ENCODE measurements at regions not wholly inside any gene's neighbourhood (a gene's known extent, or its start where the extent isn't known, plus 50 kb on each side); places are given as distances from the start of the nearest gene placed in this dataset.
A peak's percentile ranks its signal among the peaks of the same experiment; 100 is the strongest.

DNA sequence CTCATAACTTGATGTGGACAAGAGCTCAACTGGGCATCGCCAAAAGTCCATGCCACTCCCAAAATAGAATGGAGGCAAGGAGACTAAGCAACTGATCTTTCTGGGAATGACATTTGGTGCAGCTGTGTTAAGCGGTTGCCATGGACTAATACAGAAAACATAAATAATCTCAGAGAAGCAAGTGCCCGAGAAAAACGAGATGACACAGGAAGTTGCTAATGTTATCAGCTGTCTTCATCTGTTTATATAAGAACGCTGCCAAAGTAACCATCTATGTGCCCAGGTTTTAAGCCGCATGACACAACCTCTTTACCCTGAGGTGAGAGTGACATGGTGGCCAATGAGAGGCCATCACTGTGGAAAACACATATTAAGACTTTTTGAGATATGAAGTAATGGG lies 54.9 kb upstream of the SACS start:
- DNase-seq (ENCODE audit: extremely low read depth in 1 of 11, low read depth in 9 of 11, low spot score in 4 of 11) = no peak

DNA sequence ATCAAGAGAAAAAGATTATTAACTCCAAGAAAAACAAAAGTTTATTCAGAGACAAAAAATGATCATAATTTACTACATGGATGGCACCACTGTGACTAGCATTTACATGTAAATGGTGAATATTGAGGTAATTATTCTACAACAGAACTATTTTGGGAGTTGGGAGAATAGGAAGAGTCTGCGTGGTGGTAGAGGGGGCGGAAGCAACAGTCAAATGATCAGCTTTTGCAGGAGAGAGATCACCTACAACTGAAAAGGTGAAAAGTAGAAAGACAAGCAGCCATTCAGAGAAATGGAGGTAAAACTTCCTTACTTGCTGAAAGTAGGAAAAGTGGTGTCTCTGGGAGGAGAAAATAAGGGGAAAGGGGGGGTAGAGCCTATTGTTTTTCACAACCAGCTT lies 62.8 kb upstream of the SACS start:
- DNase-seq (ENCODE audit: extremely low read depth in 1 of 11, low read depth in 9 of 11, low spot score in 4 of 11) = no peak

DNA sequence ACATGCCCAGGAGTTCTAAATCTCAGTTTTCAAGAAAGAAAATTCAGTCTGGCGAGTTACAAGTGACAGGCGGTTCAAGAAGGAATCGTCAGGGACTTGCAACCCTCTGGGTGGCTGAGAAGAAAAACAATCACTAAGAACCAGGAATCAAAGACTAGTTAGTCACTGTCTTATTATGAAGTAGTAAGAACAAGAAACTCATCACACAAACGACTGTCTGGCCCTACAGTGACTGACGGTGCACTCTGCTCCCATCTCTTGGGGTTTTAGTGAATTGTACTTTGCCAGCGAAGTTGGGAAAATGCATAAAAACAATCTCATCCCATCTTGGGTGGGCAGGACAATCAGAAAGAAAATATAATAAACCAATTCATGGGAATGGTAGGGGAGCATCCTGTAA lies 63.7 kb upstream of the SACS start:
- DNase-seq (ENCODE audit: extremely low read depth in 1 of 11, low read depth in 9 of 11, low spot score in 4 of 11) = no peak

DNA sequence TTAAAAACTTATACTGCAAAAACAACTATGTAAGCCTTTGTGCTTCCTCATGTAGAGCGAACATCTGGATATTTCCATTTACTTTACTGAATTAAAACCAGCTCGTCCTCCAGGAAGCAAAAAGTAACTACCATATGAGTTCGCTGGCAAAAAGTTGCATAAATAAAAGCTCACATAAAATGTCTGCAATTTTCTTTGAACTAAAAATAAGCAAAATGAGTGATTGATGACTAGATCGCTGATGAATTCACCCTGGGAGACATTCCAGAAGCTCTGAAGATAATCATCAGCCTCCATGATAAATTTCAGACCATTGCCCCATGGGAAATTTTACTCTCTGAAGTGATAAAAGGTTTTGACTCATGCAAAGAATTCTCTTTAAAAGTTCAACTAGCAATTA lies 67.3 kb upstream of the SACS start:
- peak in 1 of 11 donors; percentile 17 for DNase-seq (ENCODE audit: extremely low read depth in 1 of 11, low read depth in 9 of 11, low spot score in 4 of 11)

DNA sequence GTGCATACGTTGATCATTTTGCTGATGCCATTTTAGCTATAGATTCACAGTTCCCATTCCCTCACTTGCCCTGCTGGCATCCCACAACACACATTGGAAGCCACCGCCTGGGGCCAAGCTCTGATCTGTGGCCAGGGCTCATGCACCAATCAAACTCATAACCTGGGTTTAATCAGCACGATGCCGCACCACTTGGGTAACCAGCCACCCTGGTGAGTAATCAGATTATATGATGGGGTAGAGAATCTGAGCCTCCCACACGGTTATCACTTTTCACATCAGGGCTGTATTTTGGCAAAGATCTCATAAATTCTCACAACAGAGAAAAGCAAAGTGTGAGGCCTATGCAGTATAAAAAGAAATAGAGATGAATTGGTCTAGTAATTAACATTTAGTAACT lies 66.0 kb upstream of the TNFRSF19 start:
- no peak for DNase-seq (ENCODE audit: extremely low read depth in 1 of 11, low read depth in 9 of 11, low spot score in 4 of 11)

DNA sequence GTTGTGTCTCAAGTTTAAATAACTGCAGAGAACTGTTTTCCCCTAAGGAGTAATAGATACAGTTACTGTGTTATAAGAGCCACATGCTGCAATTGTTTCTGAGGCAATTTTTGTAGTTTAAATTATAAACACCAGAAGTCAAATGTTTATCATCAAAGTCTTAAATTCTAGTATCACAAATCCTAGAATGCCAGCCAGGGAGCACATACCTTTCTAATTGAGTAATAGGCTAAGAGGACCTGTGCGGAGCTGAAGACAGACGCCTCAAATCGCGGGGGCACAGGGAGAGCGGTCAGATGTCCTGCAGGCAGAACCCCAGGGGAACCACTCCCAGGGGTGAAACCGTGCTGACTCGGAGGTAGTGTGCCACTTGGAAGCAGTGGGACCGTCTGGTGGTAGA lies 65.2 kb upstream of the TNFRSF19 start:
- no peak for DNase-seq (ENCODE audit: extremely low read depth in 1 of 11, low read depth in 9 of 11, low spot score in 4 of 11)

DNA sequence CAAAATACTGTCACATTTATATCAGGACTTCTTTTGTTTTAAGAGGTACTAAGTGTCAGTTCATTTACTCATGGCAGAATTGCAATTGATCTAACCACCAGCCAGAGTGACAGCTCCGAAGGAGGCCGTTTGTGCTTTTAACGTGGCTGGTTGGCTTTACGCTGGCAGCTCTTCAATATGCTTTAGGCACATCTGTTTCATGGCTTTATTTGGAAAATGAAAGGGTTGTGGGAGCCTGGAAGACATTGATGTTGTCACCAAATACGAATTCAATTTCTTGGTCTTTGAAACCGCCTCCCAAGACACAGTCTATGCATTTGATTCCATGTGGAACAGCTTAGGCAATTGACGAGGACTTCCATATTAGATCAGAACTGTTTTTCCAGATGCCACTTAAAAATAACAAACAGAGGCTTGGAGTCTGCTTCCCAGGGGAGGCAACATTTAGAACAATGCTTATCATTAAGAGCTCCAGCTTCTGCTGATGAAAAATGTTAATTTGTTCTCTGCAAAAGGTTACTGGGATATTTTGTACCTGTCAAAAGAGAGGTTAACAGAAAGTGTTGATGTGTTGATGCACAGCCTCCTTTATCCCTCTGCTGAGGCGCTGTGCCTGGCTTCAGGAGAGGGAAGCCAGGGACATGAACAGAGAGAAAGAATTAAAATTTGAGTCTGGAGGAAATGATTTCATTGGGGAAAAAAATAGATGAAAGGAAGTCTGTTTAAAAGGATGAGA lies 64.0 kb upstream of the TNFRSF19 start:
- no peak for DNase-seq (ENCODE audit: extremely low read depth in 1 of 11, low read depth in 9 of 11, low spot score in 4 of 11)

DNA sequence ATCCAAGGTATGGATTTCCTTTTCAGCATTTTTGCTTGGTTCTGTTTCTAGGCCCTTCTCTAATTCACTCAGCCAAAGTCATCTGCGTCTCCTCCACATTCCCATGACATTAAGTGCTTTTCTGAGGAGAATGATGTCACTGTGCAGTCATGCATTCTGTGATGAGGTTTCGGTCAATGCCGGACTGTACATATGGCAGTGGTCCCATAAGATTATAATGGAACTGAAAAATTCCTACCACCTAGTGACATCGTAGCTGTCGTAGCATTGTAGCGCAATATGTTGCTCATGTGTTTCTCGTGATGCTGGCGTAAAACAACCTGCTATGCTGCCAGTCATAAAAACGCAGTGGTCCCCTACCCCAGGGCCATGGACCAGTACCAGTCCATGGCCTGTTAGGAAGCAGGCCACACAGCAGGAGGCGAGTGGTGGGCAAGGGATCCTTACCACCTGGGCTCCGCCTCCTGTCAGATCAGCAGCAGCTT lies 63.4 kb upstream of the TNFRSF19 start:
- peak in 10 of 11 donors; percentile 28 to 75 (median 62) for DNase-seq (ENCODE audit: extremely low read depth in 1 of 11, low read depth in 9 of 11, low spot score in 4 of 11)

DNA sequence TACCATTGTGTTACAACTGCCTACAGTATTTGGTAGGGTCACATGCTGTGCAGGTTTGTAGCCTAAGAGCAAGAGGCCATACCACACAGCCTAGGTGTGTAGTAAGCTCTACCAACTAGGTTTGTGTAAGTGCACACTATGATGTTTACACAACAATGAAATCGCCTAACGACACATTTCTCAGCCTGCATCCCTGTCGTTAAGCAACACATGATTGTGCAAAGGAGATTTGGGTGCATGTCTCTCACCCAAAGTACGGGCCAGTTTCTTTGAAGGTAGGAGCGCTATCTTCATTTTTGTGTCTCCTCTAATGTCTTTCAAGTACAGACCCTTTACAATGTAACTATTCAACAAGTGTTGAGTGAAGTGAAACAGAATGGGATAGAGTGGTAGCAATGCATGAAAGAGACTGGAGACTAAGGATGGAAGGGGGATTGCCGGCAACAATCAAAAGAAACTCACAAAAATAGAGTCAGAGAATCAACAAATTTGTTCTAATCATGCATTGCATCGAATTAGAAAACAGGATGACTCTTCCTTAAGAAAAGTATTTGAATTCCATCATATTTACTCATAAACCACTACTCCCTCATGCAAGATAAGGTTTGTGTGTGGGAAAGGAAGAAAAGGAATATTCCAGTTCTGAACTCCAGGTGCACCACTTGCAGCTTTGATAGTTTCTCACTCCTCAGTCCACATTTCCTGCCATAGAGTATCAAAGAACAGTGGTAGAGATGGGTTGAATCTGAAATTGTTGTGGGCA lies 60.2 kb upstream of the TNFRSF19 start:
- no peak for DNase-seq (ENCODE audit: extremely low read depth in 1 of 11, low read depth in 9 of 11, low spot score in 4 of 11)

DNA sequence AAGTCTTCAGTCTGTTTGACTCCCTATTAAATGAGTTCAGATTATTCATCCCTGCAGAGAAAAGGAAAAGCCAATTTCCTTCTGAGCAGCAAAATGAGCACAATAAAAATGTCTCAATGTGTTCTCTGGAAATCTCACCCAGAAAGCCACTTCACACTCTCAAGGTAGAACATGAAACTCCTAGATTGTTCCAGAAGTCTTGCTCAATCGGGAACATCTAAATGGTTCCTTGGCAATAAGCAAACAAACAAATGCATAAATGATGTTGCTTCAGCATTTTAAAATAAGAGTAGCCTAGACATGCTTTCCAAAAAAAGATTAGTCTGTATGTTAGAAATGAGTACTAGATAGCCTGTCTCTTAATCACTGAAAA lies 59.7 kb upstream of the TNFRSF19 start:
- DNase-seq (ENCODE audit: extremely low read depth in 1 of 11, low read depth in 9 of 11, low spot score in 4 of 11) = no peak

DNA sequence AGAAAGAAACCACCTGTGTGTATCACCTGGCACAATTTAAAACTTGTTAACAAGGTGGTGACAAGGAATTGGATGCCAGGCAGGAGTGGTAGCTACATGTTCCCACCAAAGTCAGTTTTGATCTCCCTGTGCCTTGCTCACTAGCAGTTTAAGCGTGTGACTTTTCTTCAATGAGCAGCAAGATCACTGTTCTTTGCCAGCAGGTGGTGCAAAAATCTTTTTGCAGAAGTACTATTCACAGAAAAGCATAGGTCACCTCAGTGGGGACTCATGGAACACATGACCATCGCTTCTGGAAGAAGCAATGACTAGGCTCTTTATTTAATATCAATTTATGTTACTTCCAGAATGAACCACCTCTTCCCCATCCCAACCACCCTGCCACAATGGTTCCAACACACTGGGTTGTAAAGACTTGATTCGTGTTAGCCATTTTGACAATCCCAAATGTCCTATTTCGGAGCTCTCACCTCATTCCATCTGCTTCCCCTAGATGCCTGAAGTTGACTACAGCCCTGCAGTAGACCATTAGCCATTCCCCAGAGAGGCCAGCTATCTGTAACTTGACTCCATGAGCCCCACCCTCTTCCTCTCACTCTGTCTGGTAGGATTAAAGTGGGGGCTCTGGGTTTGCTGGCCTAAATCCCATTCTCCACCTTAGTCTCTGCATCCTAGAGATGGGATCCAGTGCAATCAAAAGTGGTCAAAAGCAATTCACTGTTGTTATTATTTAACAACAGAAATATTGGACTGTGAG lies 59.1 kb upstream of the TNFRSF19 start:
- peak in 1 of 11 donors; percentile 25 for DNase-seq (ENCODE audit: extremely low read depth in 1 of 11, low read depth in 9 of 11, low spot score in 4 of 11)

DNA sequence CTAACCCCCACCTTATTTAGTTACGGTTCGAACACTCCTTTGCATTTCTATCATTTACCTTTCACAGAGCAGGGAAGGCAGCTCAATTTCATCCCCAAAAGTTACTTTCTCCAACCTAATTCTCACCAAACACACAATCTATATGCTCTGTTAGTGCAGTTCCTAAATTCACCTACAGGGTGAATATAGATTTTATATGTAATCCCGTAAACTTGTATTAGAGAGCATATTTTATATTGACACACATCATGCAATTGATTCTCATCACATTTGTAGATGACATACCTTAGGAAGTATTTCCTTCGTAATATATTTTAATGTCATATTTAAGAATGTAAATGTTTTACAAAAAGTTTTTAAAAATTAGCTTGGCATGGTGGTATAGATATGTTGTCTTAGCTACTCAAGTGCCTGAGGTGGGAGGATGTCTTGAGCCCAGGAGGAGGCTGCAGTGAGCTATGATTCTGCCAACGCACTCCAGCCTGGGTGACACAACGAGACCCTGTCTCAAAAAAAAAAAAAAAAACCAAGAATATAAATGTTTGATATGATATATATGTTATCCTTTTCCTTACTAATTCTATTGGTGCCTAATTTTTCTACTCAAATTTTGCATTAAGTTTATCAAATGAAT lies 57.3 kb upstream of the TNFRSF19 start:
- no peak for DNase-seq (ENCODE audit: extremely low read depth in 1 of 11, low read depth in 9 of 11, low spot score in 4 of 11)

DNA sequence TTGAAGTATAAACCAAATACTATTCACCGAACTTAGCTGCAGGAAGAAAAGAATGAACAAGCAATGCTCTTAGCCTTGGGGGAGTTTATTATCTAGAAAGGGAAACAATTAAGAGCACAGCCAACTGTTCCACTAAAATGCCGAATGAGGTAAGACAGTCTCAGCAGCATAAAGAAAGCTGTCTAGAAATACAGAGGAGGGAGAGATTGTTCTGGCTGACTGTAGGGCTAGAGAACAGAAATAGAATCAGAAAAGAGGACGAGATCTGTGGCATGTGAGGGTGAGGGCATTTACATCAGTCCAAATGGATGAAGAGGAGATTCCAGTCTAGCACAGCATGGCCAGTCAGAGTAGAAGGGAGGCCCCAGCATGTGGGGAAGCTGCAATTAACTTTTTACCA lies 56.8 kb upstream of the TNFRSF19 start:
- no peak for DNase-seq (ENCODE audit: extremely low read depth in 1 of 11, low read depth in 9 of 11, low spot score in 4 of 11)

DNA sequence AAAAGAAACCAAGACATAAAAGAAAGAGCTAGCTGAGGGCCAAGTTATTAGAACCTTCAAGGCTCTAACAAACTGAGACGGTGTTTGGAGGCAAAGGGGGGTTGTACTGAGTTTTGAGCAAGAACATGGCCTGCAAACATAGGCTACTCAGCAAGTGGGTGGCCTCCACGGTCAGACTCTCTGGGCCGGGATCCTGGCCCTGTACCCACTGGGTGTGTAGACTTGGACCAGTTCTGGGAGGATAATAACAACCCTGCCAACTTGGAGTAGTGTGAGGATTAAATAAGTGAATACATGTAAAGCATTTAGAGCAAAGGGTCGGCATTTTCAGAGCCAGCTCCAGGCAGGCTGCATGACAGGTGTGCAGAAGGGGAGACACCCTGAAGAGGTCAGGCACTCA lies 56.1 kb upstream of the TNFRSF19 start:
- DNase-seq (ENCODE audit: extremely low read depth in 1 of 11, low read depth in 9 of 11, low spot score in 4 of 11) = no peak

DNA sequence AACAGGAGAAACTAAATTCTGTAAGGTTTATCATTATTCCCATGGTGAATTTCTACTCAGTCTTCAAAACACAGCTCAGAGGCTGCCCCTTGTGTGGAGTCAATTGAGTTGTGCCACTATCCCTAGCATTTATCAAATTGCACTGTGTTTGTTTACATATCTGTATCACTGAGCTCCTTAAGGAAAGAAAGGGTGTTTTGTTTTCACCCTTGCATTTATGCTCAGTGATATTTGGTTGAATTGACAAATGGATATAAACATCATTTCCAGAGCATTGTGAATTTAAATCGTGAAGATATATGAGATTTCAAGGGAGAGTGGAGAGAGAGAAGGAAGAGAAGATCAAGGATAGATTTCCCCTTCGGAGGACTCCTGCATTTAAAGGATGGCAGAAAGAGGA lies 55.1 kb upstream of the TNFRSF19 start:
- no peak for DNase-seq (ENCODE audit: extremely low read depth in 1 of 11, low read depth in 9 of 11, low spot score in 4 of 11)

DNA sequence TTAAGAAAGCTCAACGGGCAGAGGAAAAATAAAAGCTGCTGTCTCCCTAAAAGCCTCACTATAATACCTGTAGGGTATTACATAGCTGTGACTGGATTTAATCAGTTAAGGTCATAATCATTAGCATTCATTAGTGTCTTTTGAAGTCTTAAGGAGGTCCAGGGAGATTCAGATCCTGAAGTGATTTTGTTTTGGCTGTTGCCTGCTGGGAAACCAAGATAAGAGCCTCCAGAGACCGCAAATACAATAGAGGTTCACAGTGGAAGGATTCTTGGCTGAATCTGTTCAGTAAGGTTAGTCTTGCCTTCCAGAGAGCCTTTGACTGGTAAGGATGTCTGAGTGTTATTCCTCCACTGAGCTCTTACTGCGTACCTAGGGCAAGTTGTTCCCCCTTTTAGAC lies 54.0 kb upstream of the TNFRSF19 start:
- DNase-seq (ENCODE audit: extremely low read depth in 1 of 11, low read depth in 9 of 11, low spot score in 4 of 11) = no peak

DNA sequence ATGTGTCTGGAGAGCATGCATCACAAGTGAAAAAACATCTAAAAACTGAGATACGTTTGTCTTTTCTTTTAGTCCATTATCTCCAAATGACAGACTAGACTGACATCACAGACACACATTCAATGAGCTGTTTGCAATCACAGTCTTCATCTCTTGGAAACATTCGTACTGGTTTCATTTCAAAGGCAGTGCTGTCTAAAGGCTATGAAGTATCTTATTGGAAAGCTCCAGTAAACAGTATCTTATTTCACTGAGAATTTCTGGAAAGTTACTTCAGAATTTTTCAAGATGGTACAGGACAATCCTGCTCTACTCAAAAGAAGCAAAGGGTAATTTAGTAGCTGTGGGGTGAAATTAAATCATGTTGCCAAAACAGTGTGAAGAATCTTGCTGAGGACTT lies 53.5 kb upstream of the TNFRSF19 start:
- DNase-seq (ENCODE audit: extremely low read depth in 1 of 11, low read depth in 9 of 11, low spot score in 4 of 11) = no peak

DNA sequence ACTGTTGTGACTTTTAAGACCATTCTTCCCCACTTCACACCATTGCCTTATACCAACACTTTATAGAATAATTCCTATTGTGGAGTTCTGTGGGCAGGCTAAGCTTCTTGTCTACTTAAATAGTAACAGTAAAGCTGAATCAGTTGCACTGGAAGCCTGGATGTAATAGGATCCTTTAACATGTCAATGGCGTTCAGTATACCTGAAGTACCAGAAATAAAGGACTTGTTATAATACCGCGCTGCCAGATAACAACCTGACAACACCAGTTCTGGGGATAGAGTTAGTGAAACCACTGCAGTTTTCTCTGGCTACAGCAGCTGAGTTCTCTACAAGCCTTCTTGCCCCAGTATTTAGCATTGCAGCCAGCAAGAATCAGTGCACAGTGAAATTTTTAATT lies 52.0 kb upstream of the TNFRSF19 start:
- no peak for DNase-seq (ENCODE audit: extremely low read depth in 1 of 11, low read depth in 9 of 11, low spot score in 4 of 11)

Measured in renal cortex interstitium (tissue), 11 donors.